ENCODE measurements at regions not wholly inside any gene's neighbourhood (a gene's known extent, or its start where the extent isn't known, plus 50 kb on each side); places are given as distances from the start of the nearest gene placed in this dataset.

DNA sequence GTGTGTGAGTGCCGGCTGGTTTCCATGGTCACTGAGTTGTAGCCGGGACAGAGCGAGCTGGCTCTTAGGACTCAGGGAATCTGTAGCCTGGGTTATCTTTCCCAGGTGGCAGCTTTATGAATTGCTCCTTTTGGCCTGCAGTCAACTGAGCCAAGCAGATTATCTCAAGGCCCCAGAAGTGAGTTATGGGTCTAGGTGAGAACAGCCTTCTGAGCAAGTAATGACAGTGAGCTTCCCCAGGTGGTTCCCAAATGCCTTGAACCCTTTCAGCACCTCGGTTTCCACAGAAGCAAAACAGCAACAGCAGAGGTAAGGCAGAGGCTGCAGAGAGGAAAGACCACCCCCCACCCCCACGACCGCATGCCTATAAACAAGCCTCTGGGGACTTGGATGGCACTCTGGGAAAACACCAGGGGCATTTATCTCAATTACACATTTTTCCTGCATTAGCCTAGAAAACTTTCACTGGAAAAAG, 56.7 kb upstream of the DGKG start:
- Histone ChIP-seq H3K36me3 (no peaks in the 10 kb centered on the region), H3K27me3 (ENCODE audit: low read depth) (no peaks in the 10 kb centered on the region), H3K4me3 (no peak overlapping the region), H3K27ac (replicated peaks) (no peak overlapping the region), H3K4me1 (peaks cover 13% of the 10 kb centered on the region), H3K9me3 (replicated peaks) (no peaks in the 10 kb centered on the region)
- intact Hi-C loops (cut with micrococcal nuclease), result no loop called here
- no peak for DNase-seq
- TF ChIP-seq, protein P1, sequence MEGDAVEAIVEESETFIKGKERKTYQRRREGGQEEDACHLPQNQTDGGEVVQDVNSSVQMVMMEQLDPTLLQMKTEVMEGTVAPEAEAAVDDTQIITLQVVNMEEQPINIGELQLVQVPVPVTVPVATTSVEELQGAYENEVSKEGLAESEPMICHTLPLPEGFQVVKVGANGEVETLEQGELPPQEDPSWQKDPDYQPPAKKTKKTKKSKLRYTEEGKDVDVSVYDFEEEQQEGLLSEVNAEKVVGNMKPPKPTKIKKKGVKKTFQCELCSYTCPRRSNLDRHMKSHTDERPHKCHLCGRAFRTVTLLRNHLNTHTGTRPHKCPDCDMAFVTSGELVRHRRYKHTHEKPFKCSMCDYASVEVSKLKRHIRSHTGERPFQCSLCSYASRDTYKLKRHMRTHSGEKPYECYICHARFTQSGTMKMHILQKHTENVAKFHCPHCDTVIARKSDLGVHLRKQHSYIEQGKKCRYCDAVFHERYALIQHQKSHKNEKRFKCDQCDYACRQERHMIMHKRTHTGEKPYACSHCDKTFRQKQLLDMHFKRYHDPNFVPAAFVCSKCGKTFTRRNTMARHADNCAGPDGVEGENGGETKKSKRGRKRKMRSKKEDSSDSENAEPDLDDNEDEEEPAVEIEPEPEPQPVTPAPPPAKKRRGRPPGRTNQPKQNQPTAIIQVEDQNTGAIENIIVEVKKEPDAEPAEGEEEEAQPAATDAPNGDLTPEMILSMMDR (IDR thresholded peaks at IDR 0.05; ENCODE audit: borderline replicate concordance), result no peak

DNA sequence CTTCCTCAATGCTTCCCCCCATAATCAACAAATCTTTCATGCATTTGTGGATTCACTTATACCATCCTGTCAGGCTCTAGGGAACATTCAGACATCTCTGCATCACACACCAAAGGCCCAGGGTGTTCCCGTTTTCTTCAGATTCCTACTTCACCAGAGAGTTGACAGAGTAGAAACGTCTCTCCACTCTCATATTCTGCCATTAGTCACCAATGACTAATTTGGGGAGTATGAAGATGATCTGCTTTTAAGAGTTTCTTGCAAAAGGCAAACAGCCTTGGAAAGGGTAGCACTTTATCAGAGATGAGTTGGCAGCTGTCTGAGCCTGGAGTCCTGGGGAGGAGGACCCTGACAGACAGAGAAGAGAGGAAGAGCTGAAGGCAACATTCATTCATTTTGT, 55.8 kb upstream of the DGKG start:
- Histone ChIP-seq H3K27me3 (ENCODE audit: low read depth) (no peaks in the 10 kb centered on the region), H3K9me3 (replicated peaks) (no peaks in the 10 kb centered on the region), H3K4me1 (peaks cover 22% of the 10 kb centered on the region), H3K27ac (replicated peaks) (no peak overlapping the region), H3K36me3 (no peaks in the 10 kb centered on the region), H3K4me3 (no peak overlapping the region)
- intact Hi-C loops (cut with micrococcal nuclease), result no loop called here
- no peak for DNase-seq
- TF ChIP-seq, protein P1 (IDR thresholded peaks at IDR 0.05; ENCODE audit: borderline replicate concordance), result no peak

DNA sequence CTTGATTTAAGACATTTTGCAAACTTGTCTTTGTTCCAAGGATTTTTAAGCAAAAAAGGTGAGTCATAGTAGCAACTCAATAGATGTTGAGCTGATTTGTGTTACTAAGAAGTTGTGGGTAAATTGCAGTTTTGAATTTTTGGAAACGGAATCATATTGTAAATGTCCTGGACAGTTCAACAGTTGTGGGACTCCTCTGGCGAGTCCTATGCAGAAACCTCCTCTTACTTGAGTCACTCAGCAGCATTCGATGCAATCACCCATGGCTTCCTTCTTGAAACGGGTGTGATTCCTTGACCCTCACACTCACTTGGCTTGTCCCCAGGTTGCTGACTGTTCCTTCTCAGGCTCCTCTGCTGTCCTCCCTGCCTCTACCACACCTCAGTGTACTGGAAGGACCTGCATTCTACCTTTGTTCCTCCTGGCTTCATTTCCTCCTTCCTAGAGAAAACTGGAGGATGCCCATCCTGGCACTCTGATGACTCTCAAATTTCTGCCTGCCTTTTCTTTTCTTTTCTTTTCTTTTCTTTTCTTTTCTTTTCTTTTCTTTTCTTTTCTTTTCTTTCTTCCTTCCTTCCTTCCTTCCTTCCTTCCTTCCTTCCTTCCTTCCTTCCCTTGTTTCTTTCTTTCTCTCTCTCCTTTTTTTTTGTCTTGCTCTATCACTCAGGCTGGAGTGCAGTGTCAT, 52.8 kb upstream of the DGKG start:
- no peak for DNase-seq
- H3K4me3 ChIP-seq, result no peak overlapping the region
- no peaks in the 10 kb centered on the region for H3K36me3 ChIP-seq
- TF ChIP-seq, protein P1 (IDR thresholded peaks at IDR 0.05; ENCODE audit: borderline replicate concordance), result no peak
- no peaks in the 10 kb centered on the region for H3K27me3 ChIP-seq (ENCODE audit: low read depth)
- peaks cover 25% of the 10 kb centered on the region for H3K4me1 ChIP-seq
- no peaks in the 10 kb centered on the region for H3K9me3 ChIP-seq (replicated peaks)
- intact Hi-C loops (cut with micrococcal nuclease), result no loop called here
- peak overlapping the region; percentile 86 for H3K27ac ChIP-seq (replicated peaks)

DNA sequence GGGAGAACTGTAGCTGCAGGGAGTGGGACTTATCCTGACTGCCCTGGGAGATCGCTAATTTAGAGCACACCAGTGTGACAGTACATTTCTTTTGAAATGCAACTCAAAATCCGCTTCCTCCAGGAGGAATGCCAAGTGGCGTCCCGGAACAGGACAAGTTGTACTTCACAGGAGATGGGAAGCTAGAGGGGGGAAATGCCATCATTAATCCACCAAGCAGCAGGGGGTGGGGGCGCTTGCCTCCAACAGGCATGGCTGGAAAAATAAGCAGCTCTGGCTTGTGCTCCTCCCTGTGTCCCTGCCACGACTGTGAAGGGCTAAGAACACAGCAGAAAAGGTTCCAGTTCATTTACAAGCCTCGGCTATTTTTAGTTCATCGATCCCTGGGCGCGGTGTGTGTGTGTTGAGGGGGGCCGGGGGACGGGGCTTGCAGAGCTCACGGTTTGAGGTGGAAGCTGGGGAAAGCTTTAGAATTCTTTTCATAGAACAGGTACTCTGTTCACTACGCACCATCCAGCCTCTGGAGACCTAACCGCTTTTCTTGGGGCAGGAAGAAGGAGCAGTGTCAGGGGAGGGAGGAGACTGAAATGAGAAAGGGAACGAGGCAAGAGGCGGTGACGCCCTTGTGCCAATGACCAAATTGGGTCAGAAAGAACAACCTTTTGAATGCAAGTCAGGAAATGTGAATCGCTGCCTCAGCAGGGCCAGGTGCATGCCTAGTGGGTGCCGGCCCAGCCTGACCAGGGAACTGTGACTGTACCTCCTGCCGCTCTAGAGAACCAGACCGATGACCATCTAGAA, 51.8 kb upstream of the DGKG start:
- DNase-seq, result peak; percentile 61
- Histone ChIP-seq H3K27me3 (ENCODE audit: low read depth) (no peaks in the 10 kb centered on the region), H3K9me3 (replicated peaks) (no peaks in the 10 kb centered on the region), H3K27ac (replicated peaks) (peak overlapping the region; percentile 86), H3K4me1 (peaks cover 28% of the 10 kb centered on the region), H3K36me3 (no peaks in the 10 kb centered on the region), H3K4me3 (peak overlapping the region; percentile 57)
- TF ChIP-seq, protein P1 (IDR thresholded peaks at IDR 0.05; ENCODE audit: borderline replicate concordance), result no peak
- intact Hi-C loops (cut with micrococcal nuclease), result no loop called here

DNA sequence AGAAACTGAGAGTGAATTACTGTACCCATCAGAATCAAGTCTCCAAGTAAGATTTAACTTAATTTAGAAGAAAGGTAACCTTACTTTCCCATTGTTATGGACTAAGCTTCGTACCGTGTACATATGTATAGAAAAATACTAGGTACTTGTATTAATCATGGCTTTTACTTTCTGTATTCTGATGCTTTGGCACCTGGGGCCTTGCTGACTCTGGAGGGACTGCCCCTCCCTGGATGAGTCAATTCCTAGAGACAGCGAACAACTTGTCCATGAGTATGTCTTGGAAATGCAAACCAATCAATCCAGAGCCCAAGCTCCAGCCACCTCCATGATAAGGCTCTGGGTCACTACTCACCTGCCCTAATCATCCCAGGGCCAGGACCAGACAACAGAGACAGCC, 50.0 kb upstream of the DGKG start:
- Histone ChIP-seq H3K36me3 (no peaks in the 10 kb centered on the region), H3K9me3 (replicated peaks) (no peaks in the 10 kb centered on the region), H3K4me3 (no peak overlapping the region), H3K27ac (replicated peaks) (no peak overlapping the region), H3K27me3 (ENCODE audit: low read depth) (no peaks in the 10 kb centered on the region), H3K4me1 (peaks cover 46% of the 10 kb centered on the region)
- intact Hi-C loops (cut with micrococcal nuclease), result no loop called here
- DNase-seq, result no peak
- TF ChIP-seq, protein P1 (IDR thresholded peaks at IDR 0.05; ENCODE audit: borderline replicate concordance), result no peak

All from left ventricle myocardium inferior (tissue), 1 donor.